ENCODE measurements at regions not wholly inside any gene's neighbourhood (a gene's known extent, or its start where the extent isn't known, plus 50 kb on each side); places are given as distances from the start of the nearest gene placed in this dataset.

- H3K9me2 ChIP-seq (ENCODE audit: insufficient read depth, low read length), result no peaks in the 10 kb centered on the region
These were observed 193.5 kb downstream of the ANXA2 start for GRCh38 chr15:60204131-60204885.

DNA sequence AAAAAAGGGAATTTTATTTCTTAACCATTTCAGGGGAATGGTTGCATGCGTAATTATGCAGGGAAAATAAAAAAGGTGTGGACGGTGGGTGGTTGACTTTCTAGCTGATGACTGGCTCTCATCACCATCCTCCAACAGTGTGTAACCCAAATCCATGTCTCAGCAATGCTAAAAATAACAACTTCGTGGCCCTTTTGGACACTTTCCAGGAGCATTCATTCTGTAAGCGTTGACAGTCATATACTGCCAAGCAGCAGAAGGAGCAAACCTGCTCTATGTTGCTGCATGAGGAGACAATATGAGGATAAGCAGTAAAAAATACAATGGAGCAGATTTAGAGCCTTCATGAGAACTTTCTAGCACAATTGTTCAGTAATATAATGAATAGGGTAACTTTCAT, 189.1 kb downstream of the ANXA2 start:
- Histone ChIP-seq H4K20me1 (ENCODE audit: insufficient read depth) (no peaks in the 10 kb centered on the region), H3K4me3 (ENCODE audit: low read length) (no peak overlapping the region), H3K9ac (ENCODE audit: low read length) (no peak overlapping the region), H3K79me2 (replicated peaks; ENCODE audit: insufficient read depth, low read length) (no peaks in the 10 kb centered on the region), H3K9me2 (ENCODE audit: insufficient read depth, low read length) (no peaks in the 10 kb centered on the region), H3K27me3 (ENCODE audit: insufficient read depth, low read depth, low read length) (peaks cover 3% of the 10 kb centered on the region), H3K9me3 (ENCODE audit: low read length) (no peaks in the 10 kb centered on the region), H3K36me3 (ENCODE audit: insufficient read depth, low read length) (no peaks in the 10 kb centered on the region), H2AFZ (ENCODE audit: low read depth, low read length) (no peak overlapping the region), H3K27ac (ENCODE audit: low read length) (no peak overlapping the region), H3F3A (ENCODE audit: insufficient read depth, low read length, poor library complexity, severe bottlenecking) (no peaks in the 10 kb centered on the region), H3K4me2 (ENCODE audit: low read length) (no peak overlapping the region)
- TF ChIP-seq MXI1 (conservative IDR thresholded peaks at IDR 0.05; ENCODE audit: poor library complexity, severe bottlenecking) (no peak), POLR2AphosphoS5 (IDR thresholded peaks at IDR 0.05) (no peak), EP300 (conservative IDR thresholded peaks at IDR 0.05; ENCODE audit: poor library complexity, severe bottlenecking) (no peak), SMC3 (conservative IDR thresholded peaks at IDR 0.05; ENCODE audit: poor library complexity) (no peak), EZH2 (IDR thresholded peaks at IDR 0.05; ENCODE audit: borderline replicate concordance, insufficient read depth, low read length, poor library complexity, severe bottlenecking) (no peak), TAF1 (IDR thresholded peaks at IDR 0.05; ENCODE audit: low read depth) (no peak), RAD21 (conservative IDR thresholded peaks at IDR 0.05) (no peak)
- TF ChIP-seq, protein P1, sequence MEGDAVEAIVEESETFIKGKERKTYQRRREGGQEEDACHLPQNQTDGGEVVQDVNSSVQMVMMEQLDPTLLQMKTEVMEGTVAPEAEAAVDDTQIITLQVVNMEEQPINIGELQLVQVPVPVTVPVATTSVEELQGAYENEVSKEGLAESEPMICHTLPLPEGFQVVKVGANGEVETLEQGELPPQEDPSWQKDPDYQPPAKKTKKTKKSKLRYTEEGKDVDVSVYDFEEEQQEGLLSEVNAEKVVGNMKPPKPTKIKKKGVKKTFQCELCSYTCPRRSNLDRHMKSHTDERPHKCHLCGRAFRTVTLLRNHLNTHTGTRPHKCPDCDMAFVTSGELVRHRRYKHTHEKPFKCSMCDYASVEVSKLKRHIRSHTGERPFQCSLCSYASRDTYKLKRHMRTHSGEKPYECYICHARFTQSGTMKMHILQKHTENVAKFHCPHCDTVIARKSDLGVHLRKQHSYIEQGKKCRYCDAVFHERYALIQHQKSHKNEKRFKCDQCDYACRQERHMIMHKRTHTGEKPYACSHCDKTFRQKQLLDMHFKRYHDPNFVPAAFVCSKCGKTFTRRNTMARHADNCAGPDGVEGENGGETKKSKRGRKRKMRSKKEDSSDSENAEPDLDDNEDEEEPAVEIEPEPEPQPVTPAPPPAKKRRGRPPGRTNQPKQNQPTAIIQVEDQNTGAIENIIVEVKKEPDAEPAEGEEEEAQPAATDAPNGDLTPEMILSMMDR (IDR thresholded peaks at IDR 0.05; ENCODE audit: poor library complexity, severe bottlenecking), result no peak
- TF ChIP-seq, protein P2, sequence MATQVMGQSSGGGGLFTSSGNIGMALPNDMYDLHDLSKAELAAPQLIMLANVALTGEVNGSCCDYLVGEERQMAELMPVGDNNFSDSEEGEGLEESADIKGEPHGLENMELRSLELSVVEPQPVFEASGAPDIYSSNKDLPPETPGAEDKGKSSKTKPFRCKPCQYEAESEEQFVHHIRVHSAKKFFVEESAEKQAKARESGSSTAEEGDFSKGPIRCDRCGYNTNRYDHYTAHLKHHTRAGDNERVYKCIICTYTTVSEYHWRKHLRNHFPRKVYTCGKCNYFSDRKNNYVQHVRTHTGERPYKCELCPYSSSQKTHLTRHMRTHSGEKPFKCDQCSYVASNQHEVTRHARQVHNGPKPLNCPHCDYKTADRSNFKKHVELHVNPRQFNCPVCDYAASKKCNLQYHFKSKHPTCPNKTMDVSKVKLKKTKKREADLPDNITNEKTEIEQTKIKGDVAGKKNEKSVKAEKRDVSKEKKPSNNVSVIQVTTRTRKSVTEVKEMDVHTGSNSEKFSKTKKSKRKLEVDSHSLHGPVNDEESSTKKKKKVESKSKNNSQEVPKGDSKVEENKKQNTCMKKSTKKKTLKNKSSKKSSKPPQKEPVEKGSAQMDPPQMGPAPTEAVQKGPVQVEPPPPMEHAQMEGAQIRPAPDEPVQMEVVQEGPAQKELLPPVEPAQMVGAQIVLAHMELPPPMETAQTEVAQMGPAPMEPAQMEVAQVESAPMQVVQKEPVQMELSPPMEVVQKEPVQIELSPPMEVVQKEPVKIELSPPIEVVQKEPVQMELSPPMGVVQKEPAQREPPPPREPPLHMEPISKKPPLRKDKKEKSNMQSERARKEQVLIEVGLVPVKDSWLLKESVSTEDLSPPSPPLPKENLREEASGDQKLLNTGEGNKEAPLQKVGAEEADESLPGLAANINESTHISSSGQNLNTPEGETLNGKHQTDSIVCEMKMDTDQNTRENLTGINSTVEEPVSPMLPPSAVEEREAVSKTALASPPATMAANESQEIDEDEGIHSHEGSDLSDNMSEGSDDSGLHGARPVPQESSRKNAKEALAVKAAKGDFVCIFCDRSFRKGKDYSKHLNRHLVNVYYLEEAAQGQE (IDR thresholded peaks at IDR 0.05; ENCODE audit: borderline replicate concordance), result no peak

More at GRCh38 chr15:60204131-60204885, 193.5 kb downstream of the ANXA2 start:
- Histone ChIP-seq H3K36me3 (ENCODE audit: insufficient read depth, low read length) (no peaks in the 10 kb centered on the region), H3K9ac (ENCODE audit: low read length) (no peak overlapping the region), H3K27me3 (ENCODE audit: insufficient read depth, low read depth, low read length) (peaks cover 3% of the 10 kb centered on the region), H2AFZ (ENCODE audit: low read depth, low read length) (no peak overlapping the region), H3K4me2 (ENCODE audit: low read length) (no peak overlapping the region), H3K79me2 (replicated peaks; ENCODE audit: insufficient read depth, low read length) (no peaks in the 10 kb centered on the region), H3K4me3 (ENCODE audit: low read length) (no peak overlapping the region), H3F3A (ENCODE audit: insufficient read depth, low read length, poor library complexity, severe bottlenecking) (no peaks in the 10 kb centered on the region), H4K20me1 (ENCODE audit: insufficient read depth) (no peaks in the 10 kb centered on the region), H3K9me3 (ENCODE audit: low read length) (no peaks in the 10 kb centered on the region), H3K27ac (ENCODE audit: low read length) (no peak overlapping the region)
- TF ChIP-seq POLR2AphosphoS5 (IDR thresholded peaks at IDR 0.05), result no peak
- TF ChIP-seq SMC3 (conservative IDR thresholded peaks at IDR 0.05; ENCODE audit: poor library complexity), result no peak
- TF ChIP-seq EP300 (conservative IDR thresholded peaks at IDR 0.05; ENCODE audit: poor library complexity, severe bottlenecking), result no peak
- no peak for TF ChIP-seq RAD21 (conservative IDR thresholded peaks at IDR 0.05)
- TF ChIP-seq, protein P1 (IDR thresholded peaks at IDR 0.05; ENCODE audit: poor library complexity, severe bottlenecking), result no peak
- TF ChIP-seq, protein P2 (IDR thresholded peaks at IDR 0.05; ENCODE audit: borderline replicate concordance), result no peak
- TF ChIP-seq EZH2 (IDR thresholded peaks at IDR 0.05; ENCODE audit: borderline replicate concordance, insufficient read depth, low read length, poor library complexity, severe bottlenecking), result no peak
- TF ChIP-seq MXI1 (conservative IDR thresholded peaks at IDR 0.05; ENCODE audit: poor library complexity, severe bottlenecking), result no peak
- no peak for TF ChIP-seq TAF1 (IDR thresholded peaks at IDR 0.05; ENCODE audit: low read depth)

Data from neural cell (in vitro differentiated cells).